ENCODE measurements at regions not wholly inside any gene's neighbourhood (a gene's known extent, or its start where the extent isn't known, plus 50 kb on each side); places are given as distances from the start of the nearest gene placed in this dataset.

DNA sequence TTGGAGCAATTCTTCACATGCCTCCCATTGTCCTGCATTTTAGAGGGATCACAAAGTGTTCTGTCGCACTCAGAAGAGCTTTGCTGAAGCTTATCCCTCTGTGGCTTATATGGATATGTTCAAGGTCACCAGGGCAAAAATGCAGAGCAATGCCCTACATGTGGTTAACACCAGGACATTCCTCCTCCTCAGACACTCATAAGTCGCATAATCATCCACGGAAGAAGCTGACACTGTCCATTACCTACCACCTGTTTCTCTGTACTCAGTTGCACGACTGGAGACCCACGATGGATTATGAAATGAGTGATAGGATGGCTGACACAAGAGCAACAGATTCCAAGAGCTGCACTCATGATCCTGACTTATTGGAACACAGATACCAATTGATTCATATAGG, 68.7 kb upstream of the PRDX4 start:
- Histone ChIP-seq H3K27me3 (ENCODE audit: control insufficient read depth in 2 of 2, insufficient read depth in 2 of 2, low read length in 2 of 2) (no peaks in the 10 kb centered on the region), H3K9me3 (replicated peaks; ENCODE audit: control insufficient read depth, insufficient read depth, low read depth, low read length) (no peaks in the 10 kb centered on the region), H3K27ac (ENCODE audit: extremely low read depth, low read depth, low read length) (no peak overlapping the region), H3K9ac (ENCODE audit: insufficient read depth in 1 of 2, low read depth in 2 of 2, low read length in 2 of 2) (no peak overlapping the region), H3K36me3 (ENCODE audit: control insufficient read depth, insufficient read depth, low read length) (no peaks in the 10 kb centered on the region), H4K20me1 (replicated peaks; ENCODE audit: control insufficient read depth, insufficient read depth, low read length) (no peaks in the 10 kb centered on the region), H3K79me2 (ENCODE audit: control insufficient read depth, insufficient read depth, low read length) (no peaks in the 10 kb centered on the region), H3K9me1 (ENCODE audit: control insufficient read depth, insufficient read depth, low read length) (no peaks in the 10 kb centered on the region), H3K4me1 (replicated peaks in 1 of 2; ENCODE audit: control insufficient read depth in 2 of 2, insufficient read depth in 2 of 2, low read length in 2 of 2) (no peaks in the 10 kb centered on the region), H3K4me2 (ENCODE audit: insufficient read depth, low read length) (no peak overlapping the region), H3K4me3 (no peak overlapping the region), H2AFZ (ENCODE audit: low read depth, low read length) (no peak overlapping the region)
- ChIA-PET CTCF (ENCODE audit: low intra/inter-chr PET ratio) (no interaction called here), POLR2A (interaction anchor here (0.7 kb wide), 1 partner anchor 93 kb away, joined by 3 read pairs; no protein-coding TSS in a partner anchor)
- ATAC-seq (no peak), DNase-seq (ENCODE audit: extremely low read depth in 1 of 4, low spot score in 3 of 4) (no peak), FAIRE-seq (no peak)
- no TSS peak for BruUV-seq (replicated peaks)
- in situ Hi-C loops (cut with MboI), result no loop called here
- WGBS (ENCODE audit: insufficient coverage, low coverage, missing lambda C conversion rate), result 0% methylated on average over 5 of the region's 5 CpGs
- intact Hi-C loops (cut with micrococcal nuclease), result no loop called here
- TF ChIP-seq SRF (CRISPR knock-in tag; IDR thresholded peaks at IDR 0.05), result no peak
- TF ChIP-seq, protein P1, sequence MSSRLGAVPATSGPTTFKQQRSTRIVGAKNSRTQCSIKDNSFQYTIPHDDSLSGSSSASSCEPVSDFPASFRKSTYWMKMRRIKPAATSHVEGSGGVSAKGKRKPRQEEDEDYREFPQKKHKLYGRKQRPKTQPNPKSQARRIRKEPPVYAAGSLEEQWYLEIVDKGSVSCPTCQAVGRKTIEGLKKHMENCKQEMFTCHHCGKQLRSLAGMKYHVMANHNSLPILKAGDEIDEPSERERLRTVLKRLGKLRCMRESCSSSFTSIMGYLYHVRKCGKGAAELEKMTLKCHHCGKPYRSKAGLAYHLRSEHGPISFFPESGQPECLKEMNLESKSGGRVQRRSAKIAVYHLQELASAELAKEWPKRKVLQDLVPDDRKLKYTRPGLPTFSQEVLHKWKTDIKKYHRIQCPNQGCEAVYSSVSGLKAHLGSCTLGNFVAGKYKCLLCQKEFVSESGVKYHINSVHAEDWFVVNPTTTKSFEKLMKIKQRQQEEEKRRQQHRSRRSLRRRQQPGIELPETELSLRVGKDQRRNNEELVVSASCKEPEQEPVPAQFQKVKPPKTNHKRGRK (tag; IDR thresholded peaks at IDR 0.05), result no peak
- TF ChIP-seq, protein P2, sequence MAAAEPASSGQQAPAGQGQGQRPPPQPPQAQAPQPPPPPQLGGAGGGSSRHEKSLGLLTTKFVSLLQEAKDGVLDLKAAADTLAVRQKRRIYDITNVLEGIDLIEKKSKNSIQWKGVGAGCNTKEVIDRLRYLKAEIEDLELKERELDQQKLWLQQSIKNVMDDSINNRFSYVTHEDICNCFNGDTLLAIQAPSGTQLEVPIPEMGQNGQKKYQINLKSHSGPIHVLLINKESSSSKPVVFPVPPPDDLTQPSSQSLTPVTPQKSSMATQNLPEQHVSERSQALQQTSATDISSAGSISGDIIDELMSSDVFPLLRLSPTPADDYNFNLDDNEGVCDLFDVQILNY (CRISPR knock-in tag; IDR thresholded peaks at IDR 0.05), result no peak
- no peak for TF ChIP-seq NCOA1 (IDR thresholded peaks at IDR 0.05; ENCODE audit: low read depth)
- TF ChIP-seq, protein P3, sequence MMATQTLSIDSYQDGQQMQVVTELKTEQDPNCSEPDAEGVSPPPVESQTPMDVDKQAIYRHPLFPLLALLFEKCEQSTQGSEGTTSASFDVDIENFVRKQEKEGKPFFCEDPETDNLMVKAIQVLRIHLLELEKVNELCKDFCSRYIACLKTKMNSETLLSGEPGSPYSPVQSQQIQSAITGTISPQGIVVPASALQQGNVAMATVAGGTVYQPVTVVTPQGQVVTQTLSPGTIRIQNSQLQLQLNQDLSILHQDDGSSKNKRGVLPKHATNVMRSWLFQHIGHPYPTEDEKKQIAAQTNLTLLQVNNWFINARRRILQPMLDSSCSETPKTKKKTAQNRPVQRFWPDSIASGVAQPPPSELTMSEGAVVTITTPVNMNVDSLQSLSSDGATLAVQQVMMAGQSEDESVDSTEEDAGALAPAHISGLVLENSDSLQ (IDR thresholded peaks at IDR 0.05), result no peak
- TF ChIP-seq, protein P4, sequence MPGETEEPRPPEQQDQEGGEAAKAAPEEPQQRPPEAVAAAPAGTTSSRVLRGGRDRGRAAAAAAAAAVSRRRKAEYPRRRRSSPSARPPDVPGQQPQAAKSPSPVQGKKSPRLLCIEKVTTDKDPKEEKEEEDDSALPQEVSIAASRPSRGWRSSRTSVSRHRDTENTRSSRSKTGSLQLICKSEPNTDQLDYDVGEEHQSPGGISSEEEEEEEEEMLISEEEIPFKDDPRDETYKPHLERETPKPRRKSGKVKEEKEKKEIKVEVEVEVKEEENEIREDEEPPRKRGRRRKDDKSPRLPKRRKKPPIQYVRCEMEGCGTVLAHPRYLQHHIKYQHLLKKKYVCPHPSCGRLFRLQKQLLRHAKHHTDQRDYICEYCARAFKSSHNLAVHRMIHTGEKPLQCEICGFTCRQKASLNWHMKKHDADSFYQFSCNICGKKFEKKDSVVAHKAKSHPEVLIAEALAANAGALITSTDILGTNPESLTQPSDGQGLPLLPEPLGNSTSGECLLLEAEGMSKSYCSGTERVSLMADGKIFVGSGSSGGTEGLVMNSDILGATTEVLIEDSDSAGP (CRISPR knock-in tag; IDR thresholded peaks at IDR 0.05), result no peak
- no peak for TF ChIP-seq ERF (CRISPR knock-in tag; IDR thresholded peaks at IDR 0.05)
- TF ChIP-seq CEBPG (CRISPR knock-in tag; IDR thresholded peaks at IDR 0.05), result no peak
- TF ChIP-seq CEBPG (tag; conservative IDR thresholded peaks at IDR 0.05 in 1 of 2, IDR thresholded peaks at IDR 0.05 in 1 of 2), result no peak
- TF ChIP-seq HNRNPLL (IDR thresholded peaks at IDR 0.05; ENCODE audit: low read depth, low read length, poor library complexity, severe bottlenecking), result no peak
- TF ChIP-seq, protein P5, sequence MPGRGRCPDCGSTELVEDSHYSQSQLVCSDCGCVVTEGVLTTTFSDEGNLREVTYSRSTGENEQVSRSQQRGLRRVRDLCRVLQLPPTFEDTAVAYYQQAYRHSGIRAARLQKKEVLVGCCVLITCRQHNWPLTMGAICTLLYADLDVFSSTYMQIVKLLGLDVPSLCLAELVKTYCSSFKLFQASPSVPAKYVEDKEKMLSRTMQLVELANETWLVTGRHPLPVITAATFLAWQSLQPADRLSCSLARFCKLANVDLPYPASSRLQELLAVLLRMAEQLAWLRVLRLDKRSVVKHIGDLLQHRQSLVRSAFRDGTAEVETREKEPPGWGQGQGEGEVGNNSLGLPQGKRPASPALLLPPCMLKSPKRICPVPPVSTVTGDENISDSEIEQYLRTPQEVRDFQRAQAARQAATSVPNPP (IDR thresholded peaks at IDR 0.05; ENCODE audit: borderline replicate concordance, insufficient read depth, insufficient read length), result no peak
- TF ChIP-seq, protein P6, sequence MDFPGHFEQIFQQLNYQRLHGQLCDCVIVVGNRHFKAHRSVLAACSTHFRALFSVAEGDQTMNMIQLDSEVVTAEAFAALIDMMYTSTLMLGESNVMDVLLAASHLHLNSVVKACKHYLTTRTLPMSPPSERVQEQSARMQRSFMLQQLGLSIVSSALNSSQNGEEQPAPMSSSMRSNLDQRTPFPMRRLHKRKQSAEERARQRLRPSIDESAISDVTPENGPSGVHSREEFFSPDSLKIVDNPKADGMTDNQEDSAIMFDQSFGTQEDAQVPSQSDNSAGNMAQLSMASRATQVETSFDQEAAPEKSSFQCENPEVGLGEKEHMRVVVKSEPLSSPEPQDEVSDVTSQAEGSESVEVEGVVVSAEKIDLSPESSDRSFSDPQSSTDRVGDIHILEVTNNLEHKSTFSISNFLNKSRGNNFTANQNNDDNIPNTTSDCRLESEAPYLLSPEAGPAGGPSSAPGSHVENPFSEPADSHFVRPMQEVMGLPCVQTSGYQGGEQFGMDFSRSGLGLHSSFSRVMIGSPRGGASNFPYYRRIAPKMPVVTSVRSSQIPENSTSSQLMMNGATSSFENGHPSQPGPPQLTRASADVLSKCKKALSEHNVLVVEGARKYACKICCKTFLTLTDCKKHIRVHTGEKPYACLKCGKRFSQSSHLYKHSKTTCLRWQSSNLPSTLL (IDR thresholded peaks at IDR 0.05), result no peak
- TF ChIP-seq ZNF79 (CRISPR knock-in tag; IDR thresholded peaks at IDR 0.05; ENCODE audit: low read depth), result no peak
- no peak for TF ChIP-seq TEAD1 (CRISPR knock-in tag; IDR thresholded peaks at IDR 0.05)
- no peak for TF ChIP-seq SMARCA4 (IDR thresholded peaks at IDR 0.05)

Measured in K562 (cell line).